ENCODE measurements at regions not wholly inside any gene's neighbourhood (a gene's known extent, or its start where the extent isn't known, plus 50 kb on each side); places are given as distances from the start of the nearest gene placed in this dataset.

DNA sequence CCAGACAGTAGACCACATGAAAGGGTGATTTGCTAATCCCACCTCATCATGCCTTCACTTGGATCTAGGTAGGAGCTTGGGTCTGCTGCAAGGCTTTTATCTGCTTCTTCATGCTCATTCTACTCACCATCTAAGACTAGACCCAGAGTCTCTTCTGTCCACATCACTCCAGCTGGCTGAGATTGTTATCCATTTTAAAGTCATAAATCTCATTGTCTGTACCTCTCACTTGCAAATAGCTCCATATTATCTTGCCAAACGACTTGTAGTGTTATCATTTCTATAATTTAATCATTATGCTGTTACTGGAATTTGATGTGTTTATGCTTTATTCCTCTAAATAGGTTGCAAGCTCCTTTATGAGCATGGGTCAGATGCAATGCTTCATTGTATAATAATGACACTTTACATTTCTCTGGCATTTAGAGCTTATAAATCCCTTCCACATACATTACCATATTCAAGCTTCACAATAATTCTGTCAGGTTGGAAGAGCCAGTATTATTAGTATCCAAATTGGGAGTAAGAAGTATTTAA, 254.2 kb upstream of the SORL1-AS1 start:
- TF ChIP-seq, protein P1, sequence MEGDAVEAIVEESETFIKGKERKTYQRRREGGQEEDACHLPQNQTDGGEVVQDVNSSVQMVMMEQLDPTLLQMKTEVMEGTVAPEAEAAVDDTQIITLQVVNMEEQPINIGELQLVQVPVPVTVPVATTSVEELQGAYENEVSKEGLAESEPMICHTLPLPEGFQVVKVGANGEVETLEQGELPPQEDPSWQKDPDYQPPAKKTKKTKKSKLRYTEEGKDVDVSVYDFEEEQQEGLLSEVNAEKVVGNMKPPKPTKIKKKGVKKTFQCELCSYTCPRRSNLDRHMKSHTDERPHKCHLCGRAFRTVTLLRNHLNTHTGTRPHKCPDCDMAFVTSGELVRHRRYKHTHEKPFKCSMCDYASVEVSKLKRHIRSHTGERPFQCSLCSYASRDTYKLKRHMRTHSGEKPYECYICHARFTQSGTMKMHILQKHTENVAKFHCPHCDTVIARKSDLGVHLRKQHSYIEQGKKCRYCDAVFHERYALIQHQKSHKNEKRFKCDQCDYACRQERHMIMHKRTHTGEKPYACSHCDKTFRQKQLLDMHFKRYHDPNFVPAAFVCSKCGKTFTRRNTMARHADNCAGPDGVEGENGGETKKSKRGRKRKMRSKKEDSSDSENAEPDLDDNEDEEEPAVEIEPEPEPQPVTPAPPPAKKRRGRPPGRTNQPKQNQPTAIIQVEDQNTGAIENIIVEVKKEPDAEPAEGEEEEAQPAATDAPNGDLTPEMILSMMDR (IDR thresholded peaks at IDR 0.05): no peak
- no peak for TF ChIP-seq POLR2A (IDR thresholded peaks at IDR 0.05)

Measured in Peyer's patch (tissue), 4 donors.